ENCODE measurements at regions not wholly inside any gene's neighbourhood (a gene's known extent, or its start where the extent isn't known, plus 50 kb on each side); places are given as distances from the start of the nearest gene placed in this dataset.

DNA sequence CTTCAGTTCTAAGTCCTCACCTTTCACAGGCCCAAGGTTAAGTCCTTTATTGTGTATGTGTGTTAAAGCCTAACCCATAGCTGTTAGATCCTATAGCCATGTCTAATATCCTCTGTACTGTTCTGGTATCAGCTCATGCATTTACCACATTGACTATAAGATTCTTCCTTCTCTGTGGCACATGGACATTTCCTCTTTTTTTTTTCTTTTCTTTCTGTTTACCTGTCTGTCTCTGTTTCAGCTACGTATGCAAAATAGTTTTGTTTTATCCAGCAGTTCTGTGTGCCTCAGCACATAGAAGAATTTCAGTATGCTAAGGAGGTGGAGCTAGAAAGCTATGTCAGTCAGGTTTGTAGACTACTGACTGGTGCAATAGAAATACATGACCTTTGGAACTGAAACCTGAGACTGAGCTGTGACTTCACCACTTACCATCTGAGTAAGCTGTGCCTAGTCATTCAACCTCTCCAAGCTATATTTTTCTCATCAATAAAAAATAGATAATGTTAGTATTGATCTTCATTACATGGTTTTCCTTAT is 155.6 kb upstream of the VLDLR start:
- no peak for DNase-seq (ENCODE audit: low read depth)
- H3K4me3 ChIP-seq (ENCODE audit: control insufficient read depth, low read depth, low read length) = no peak overlapping the region
- TF ChIP-seq, protein P1, sequence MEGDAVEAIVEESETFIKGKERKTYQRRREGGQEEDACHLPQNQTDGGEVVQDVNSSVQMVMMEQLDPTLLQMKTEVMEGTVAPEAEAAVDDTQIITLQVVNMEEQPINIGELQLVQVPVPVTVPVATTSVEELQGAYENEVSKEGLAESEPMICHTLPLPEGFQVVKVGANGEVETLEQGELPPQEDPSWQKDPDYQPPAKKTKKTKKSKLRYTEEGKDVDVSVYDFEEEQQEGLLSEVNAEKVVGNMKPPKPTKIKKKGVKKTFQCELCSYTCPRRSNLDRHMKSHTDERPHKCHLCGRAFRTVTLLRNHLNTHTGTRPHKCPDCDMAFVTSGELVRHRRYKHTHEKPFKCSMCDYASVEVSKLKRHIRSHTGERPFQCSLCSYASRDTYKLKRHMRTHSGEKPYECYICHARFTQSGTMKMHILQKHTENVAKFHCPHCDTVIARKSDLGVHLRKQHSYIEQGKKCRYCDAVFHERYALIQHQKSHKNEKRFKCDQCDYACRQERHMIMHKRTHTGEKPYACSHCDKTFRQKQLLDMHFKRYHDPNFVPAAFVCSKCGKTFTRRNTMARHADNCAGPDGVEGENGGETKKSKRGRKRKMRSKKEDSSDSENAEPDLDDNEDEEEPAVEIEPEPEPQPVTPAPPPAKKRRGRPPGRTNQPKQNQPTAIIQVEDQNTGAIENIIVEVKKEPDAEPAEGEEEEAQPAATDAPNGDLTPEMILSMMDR (IDR thresholded peaks at IDR 0.05; ENCODE audit: control insufficient read depth, insufficient read depth, low read depth, low read length, missing control alignments) = no peak

DNA sequence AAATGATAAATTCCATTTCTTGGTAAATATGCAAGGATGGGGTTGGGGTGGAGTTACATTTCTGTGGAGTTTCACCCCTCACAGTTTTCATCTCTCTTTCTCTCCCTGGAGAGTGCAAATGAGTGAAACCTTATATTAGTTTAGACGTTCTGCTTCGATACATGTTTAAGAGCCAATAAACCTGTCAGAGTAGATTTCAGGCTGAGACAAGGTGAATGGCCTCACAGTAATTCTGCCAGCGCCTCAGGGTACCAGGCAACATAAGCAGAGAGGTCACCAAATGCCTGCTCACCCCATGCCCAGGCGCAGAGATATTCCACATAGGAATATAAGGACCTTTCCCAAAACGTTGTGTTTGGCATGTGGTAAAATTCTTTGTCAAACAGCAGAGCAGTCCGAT is 154.9 kb upstream of the VLDLR start:
- no peak for DNase-seq (ENCODE audit: low read depth)
- TF ChIP-seq, protein P1 (IDR thresholded peaks at IDR 0.05; ENCODE audit: control insufficient read depth, insufficient read depth, low read depth, low read length, missing control alignments) = no peak
- no peak overlapping the region for H3K4me3 ChIP-seq (ENCODE audit: control insufficient read depth, low read depth, low read length)

DNA sequence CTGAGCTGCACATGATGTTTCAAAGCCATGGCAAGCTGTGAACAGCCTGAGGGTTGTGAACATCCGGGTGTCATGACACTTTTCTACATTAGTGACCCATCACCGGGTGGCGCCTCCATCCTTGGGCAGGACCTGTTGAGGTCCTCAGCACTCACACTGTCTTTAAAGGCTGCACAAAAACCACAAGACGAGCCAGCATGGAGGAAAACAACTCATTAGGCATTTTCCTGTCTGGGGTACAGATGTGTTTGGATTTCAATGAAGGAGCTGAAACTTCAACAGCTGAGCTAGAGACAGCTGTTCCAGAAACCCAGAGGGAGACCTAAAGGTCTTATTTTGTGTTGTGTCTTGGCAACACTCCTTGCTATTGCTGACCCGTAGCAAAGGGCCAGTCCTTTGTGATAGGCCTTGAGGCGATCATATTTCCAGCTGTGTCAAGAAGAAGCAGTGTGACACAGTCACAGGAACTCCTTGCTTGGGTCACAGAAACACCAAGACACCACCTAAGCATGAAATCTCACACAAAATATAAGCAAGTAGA is 151.8 kb upstream of the VLDLR start:
- TF ChIP-seq, protein P1 (IDR thresholded peaks at IDR 0.05; ENCODE audit: control insufficient read depth, insufficient read depth, low read depth, low read length, missing control alignments) = peak; percentile 18
- no peak for DNase-seq (ENCODE audit: low read depth)
- no peak overlapping the region for H3K4me3 ChIP-seq (ENCODE audit: control insufficient read depth, low read depth, low read length)

DNA sequence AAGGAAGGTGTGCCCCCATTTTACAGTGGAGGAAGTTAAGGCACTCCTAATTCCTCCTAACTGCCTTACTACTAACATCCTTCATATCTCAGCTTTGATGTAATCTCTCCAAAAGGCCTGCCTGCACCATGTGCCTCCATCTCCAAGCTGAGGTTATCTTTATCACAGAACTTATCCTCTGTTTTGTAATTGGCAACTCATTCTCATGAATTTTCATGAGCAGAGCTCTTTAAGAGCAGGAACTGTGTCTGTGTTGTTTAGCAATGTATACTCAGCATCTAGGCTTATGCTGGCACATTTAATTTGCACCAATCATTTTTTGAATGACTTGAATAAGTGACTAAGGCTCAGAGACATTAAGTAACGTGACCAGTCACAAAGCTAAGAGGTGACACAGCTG is 147.9 kb upstream of the VLDLR start:
- no peak for DNase-seq (ENCODE audit: low read depth)
- TF ChIP-seq, protein P1 (IDR thresholded peaks at IDR 0.05; ENCODE audit: control insufficient read depth, insufficient read depth, low read depth, low read length, missing control alignments) = no peak
- H3K4me3 ChIP-seq (ENCODE audit: control insufficient read depth, low read depth, low read length) = no peak overlapping the region

DNA sequence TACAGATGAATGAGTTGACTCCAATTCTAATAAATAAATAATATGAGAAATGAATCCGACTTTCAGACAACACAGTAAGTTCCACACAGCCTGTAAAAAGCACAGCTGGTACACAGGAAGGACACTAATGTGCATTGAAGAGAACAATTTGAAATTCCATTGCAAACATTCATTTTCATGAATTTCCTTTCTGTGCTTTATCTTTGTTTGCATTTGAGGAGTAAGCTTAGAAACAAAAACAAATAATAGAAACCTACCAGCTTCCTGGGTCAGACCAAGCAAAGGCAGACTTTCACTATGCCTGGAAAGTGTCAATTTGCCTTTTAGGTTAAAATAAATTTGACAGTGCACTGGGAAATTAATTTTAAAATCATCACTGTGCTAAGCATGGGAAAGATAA is 143.8 kb upstream of the VLDLR start:
- no peak overlapping the region for H3K4me3 ChIP-seq (ENCODE audit: control insufficient read depth, low read depth, low read length)
- TF ChIP-seq, protein P1 (IDR thresholded peaks at IDR 0.05; ENCODE audit: control insufficient read depth, insufficient read depth, low read depth, low read length, missing control alignments) = no peak
- no peak for DNase-seq (ENCODE audit: low read depth)

DNA sequence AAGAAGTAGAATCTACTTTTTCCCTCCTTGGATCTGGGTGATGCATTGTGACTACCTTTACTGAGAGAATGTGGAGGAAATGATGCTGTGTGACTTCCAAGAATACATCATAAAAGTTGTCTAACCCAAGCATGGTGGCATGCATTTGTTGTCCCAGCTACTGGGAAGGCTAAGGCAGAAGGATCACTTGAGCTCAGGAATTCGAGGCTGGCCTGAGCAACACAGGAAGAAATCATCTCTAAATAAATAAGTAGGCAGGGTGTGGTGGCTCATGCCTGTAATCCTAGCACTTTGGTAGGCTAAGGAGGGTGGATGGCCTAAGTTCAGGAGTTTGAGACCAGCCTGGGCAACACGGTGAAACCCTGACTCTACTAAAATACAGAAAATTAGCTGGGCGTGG is 143.2 kb upstream of the VLDLR start:
- TF ChIP-seq, protein P1 (IDR thresholded peaks at IDR 0.05; ENCODE audit: control insufficient read depth, insufficient read depth, low read depth, low read length, missing control alignments) = no peak
- no peak for DNase-seq (ENCODE audit: low read depth)
- H3K4me3 ChIP-seq (ENCODE audit: control insufficient read depth, low read depth, low read length) = no peak overlapping the region
